ENCODE measurements at regions not wholly inside any gene's neighbourhood (a gene's known extent, or its start where the extent isn't known, plus 50 kb on each side); places are given as distances from the start of the nearest gene placed in this dataset.

- Mint-ChIP-seq H3K4me1 (peaks cover 22% of the 10 kb centered on the region), H3K27ac (no peak overlapping the region), H3K27me3 (ENCODE audit: insufficient read depth, low read depth, poor library complexity) (no peaks in the 10 kb centered on the region), H3K4me3 (no peak overlapping the region), H3K9me3 (no peaks in the 10 kb centered on the region), H3K36me3 (ENCODE audit: low read depth) (no peaks in the 10 kb centered on the region)
- no peaks in the 10 kb centered on the region for H3F3A ChIP-seq (replicated peaks; ENCODE audit: low read depth)
- 0 out of 2 replicates have a peak, but pooled peaks cover 12% of the 10 kb centered on the region for H3K4me1 ChIP-seq (ENCODE audit: insufficient read depth)
- no peak overlapping the region for H2AFZ ChIP-seq
- H3K27me3 ChIP-seq (ENCODE audit: insufficient read depth), result no peaks in the 10 kb centered on the region
- no peak for DNase-seq (ENCODE audit: low spot score)
- TF ChIP-seq STAT1 (IDR thresholded peaks at IDR 0.05; ENCODE audit: unreplicated experiment) (no peak), ZNF114 (CRISPR knock-in tag; IDR thresholded peaks at IDR 0.05) (no peak)
- no peaks in the 10 kb centered on the region for H4K20me1 ChIP-seq (replicated peaks; ENCODE audit: insufficient read depth)
- ATAC-seq, result no peak
- H3K79me2 ChIP-seq (replicated peaks; ENCODE audit: insufficient read depth), result no peaks in the 10 kb centered on the region
- H3K27ac ChIP-seq (ENCODE audit: low read depth), result no peak overlapping the region
- H3K9me2 ChIP-seq (ENCODE audit: insufficient read depth), result no peaks in the 10 kb centered on the region
- H3K4me3 ChIP-seq, result no peak overlapping the region
- no peak overlapping the region for H3K4me2 ChIP-seq
- H3K36me3 ChIP-seq (ENCODE audit: insufficient read depth), result no peaks in the 10 kb centered on the region
Observed at GRCh38 chr4:162360369-162361149, 196.8 kb upstream of the FSTL5 start.

GRCh38 chr4:162356181-162356580, 192.4 kb upstream of the FSTL5 start:
- H3K4me3 Mint-ChIP-seq, result no peak overlapping the region
- H3K9me3 Mint-ChIP-seq, result no peaks in the 10 kb centered on the region
- Histone ChIP-seq H3K4me3 (no peak overlapping the region), H3K36me3 (ENCODE audit: insufficient read depth) (no peaks in the 10 kb centered on the region), H4K20me1 (replicated peaks; ENCODE audit: insufficient read depth) (no peaks in the 10 kb centered on the region), H2AFZ (no peak overlapping the region), H3K27ac (ENCODE audit: low read depth) (no peak overlapping the region), H3K4me2 (no peak overlapping the region), H3K27me3 (ENCODE audit: insufficient read depth) (no peaks in the 10 kb centered on the region), H3K9me2 (ENCODE audit: insufficient read depth) (no peaks in the 10 kb centered on the region), H3K79me2 (replicated peaks; ENCODE audit: insufficient read depth) (no peaks in the 10 kb centered on the region), H3K4me1 (ENCODE audit: insufficient read depth) (no peaks in the 10 kb centered on the region), H3F3A (replicated peaks; ENCODE audit: low read depth) (no peaks in the 10 kb centered on the region)
- no peaks in the 10 kb centered on the region for H3K36me3 Mint-ChIP-seq (ENCODE audit: low read depth)
- DNase-seq (ENCODE audit: low spot score), result no peak
- H3K27me3 Mint-ChIP-seq (ENCODE audit: insufficient read depth, low read depth, poor library complexity), result no peaks in the 10 kb centered on the region
- TF ChIP-seq CTCF (conservative IDR thresholded peaks at IDR 0.05; ENCODE audit: low read depth in 2 of 2) (no peak), REST (IDR thresholded peaks at IDR 0.05; ENCODE audit: unreplicated experiment) (no peak), EZH2phosphoT487 (IDR thresholded peaks at IDR 0.05; ENCODE audit: unreplicated experiment) (no peak), JUNB (IDR thresholded peaks at IDR 0.05; ENCODE audit: unreplicated experiment) (no peak), STAT1 (IDR thresholded peaks at IDR 0.05; ENCODE audit: unreplicated experiment) (no peak), ZNF114 (CRISPR knock-in tag; IDR thresholded peaks at IDR 0.05) (no peak), ZNF462 (CRISPR knock-in tag; IDR thresholded peaks at IDR 0.05) (no peak), POLR2AphosphoS5 (IDR thresholded peaks at IDR 0.05; ENCODE audit: low read depth) (no peak)
- no peak for ATAC-seq
- H3K27ac Mint-ChIP-seq, result no peak overlapping the region
- H3K4me1 Mint-ChIP-seq, result peaks cover 10% of the 10 kb centered on the region
